ENCODE measurements at regions not wholly inside any gene's neighbourhood (a gene's known extent, or its start where the extent isn't known, plus 50 kb on each side); places are given as distances from the start of the nearest gene placed in this dataset.

DNA sequence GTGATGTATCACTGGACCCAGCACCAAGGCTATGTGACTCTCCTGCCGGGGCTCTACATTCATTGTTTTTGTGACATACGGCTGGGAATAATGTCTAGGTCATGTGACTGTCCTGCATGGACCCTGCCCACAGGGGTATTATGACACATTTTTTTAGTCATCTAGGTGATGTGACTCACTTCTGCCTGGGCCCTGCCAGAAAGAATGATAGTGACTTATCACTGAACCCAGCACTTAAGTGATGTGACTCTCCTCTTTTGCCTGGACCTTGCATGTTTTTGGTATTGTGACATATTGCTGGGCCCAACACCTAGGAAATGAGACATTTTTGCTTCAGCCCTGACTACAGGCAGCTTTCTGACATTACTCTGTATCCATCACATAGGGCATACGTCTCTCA, 51.1 kb upstream of the ZNF107 start:
- H3K4me1 ChIP-seq: no peaks in the 10 kb centered on the region
- intact Hi-C loops (cut with DNase I): loop anchor here in 1 of 2 donors (10.0 kb wide), 1 partner anchor 300 kb away; the partner anchor contains the start of gene ZNF736
- TF ChIP-seq, protein P1, sequence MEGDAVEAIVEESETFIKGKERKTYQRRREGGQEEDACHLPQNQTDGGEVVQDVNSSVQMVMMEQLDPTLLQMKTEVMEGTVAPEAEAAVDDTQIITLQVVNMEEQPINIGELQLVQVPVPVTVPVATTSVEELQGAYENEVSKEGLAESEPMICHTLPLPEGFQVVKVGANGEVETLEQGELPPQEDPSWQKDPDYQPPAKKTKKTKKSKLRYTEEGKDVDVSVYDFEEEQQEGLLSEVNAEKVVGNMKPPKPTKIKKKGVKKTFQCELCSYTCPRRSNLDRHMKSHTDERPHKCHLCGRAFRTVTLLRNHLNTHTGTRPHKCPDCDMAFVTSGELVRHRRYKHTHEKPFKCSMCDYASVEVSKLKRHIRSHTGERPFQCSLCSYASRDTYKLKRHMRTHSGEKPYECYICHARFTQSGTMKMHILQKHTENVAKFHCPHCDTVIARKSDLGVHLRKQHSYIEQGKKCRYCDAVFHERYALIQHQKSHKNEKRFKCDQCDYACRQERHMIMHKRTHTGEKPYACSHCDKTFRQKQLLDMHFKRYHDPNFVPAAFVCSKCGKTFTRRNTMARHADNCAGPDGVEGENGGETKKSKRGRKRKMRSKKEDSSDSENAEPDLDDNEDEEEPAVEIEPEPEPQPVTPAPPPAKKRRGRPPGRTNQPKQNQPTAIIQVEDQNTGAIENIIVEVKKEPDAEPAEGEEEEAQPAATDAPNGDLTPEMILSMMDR (IDR thresholded peaks at IDR 0.05): no peak
- no peaks in the 10 kb centered on the region for H3K36me3 ChIP-seq (ENCODE audit: insufficient read depth in 1 of 2, low read depth in 1 of 2)
- no peak overlapping the region for H3K4me3 ChIP-seq
- no peaks in the 10 kb centered on the region for H3K27me3 ChIP-seq (ENCODE audit: insufficient read depth in 3 of 3, low read length in 2 of 3)
- WGBS, 3 donors: 80 to 94% (median 84%) methylated on average over 3 of the region's 3 CpGs
- H3K9me3 ChIP-seq: peaks cover 3% of the 10 kb centered on the region
- H3K27ac ChIP-seq: no peak overlapping the region
- ATAC-seq: no peak
- no peak for DNase-seq

DNA sequence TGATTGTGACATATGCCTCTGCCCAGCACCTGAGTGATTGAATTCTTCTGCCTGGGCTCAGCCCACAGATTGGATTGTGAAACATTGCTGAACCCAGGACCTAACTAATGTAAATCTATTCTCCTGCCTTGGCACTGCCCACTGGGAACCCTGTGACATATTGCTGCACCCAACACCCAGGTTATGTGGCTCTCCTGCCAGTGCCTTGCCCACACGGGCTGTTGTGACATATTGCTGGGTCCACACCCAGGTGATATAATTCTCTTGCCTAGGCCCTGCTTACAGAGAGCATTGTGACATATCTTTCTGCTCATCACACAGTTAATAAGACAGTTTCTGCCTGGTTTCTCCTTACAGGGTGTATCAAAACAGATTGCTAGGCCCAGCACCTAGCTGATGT, 50.8 kb upstream of the ZNF680 start:
- H3K27ac ChIP-seq: no peak overlapping the region
- H3K27me3 ChIP-seq (ENCODE audit: insufficient read depth in 3 of 3, low read length in 2 of 3): no peaks in the 10 kb centered on the region
- no peaks in the 10 kb centered on the region for H3K36me3 ChIP-seq (ENCODE audit: insufficient read depth in 1 of 2, low read depth in 1 of 2)
- WGBS, 3 donors: 50 to 70% (median 67%) methylated on average over 1 of the region's 1 CpG
- intact Hi-C loops (cut with DNase I): loop anchor here in 1 of 2 donors (10.0 kb wide), 1 partner anchor 299 kb away; the partner anchor contains the start of gene ZNF736
- ATAC-seq (no peak), DNase-seq (no peak)
- TF ChIP-seq, protein P1 (IDR thresholded peaks at IDR 0.05): no peak
- no peaks in the 10 kb centered on the region for H3K4me1 ChIP-seq
- H3K4me3 ChIP-seq: no peak overlapping the region
- no peaks in the 10 kb centered on the region for H3K9me3 ChIP-seq

Data from psoas muscle (tissue), 7 donors.